A204.1 (cell line): ENCODE measurements at regions not wholly inside any gene's neighbourhood (a gene's known extent, or its start where the extent isn't known, plus 50 kb on each side); places are given as distances from the start of the nearest gene placed in this dataset.
A peak's percentile ranks its signal among the peaks of the same experiment; 100 is the strongest.
"Not testable (repeated sequence)": the region's sequence is repeated elsewhere in the genome, so short reads cannot be mapped to it uniquely, and the experiment has no call there.

ENCODE experiments used
- FAIRE-seq: peaks from 2 replicates; lab custom pipeline; 2012; peaks lifted over from hg19 to GRCh38; lab: Jason Lieb, UNC

DNA sequence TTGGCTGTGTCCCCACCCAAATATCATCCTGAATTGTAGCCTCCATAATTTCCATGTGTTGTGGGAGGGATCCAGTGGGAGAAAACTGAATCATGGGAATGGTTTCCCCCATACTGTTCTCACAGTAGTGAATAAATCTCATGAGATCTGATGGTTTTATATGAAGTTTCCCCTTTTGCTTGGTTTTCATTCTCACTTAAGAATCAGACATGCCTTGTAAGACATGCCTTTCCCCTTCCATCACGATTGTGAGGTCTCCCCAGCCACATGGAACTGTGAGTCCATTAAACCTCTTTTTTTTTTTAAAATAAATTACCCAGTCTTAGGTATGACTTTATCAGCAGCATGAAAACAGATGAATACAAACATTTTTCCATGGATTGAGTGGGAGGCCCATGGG, 652.9 kb downstream of the ETNK1 start:
- FAIRE-seq, result no peak

DNA sequence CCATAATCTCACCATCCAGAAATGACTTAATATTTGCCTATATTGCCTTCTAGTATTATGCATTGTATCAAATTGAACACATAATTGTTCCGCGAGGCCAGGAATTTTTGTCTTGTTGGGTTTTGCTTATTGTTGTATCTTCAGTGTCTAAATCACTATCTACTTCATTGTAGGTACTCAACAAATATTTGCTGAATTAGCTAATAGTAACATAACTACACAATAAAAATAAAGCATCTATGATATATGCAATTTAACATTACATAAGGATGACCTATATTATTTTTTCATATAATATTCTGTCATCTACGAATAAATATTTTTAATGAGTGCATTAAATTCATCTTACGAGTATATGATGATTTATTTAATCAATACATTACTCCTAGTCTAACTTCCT, 656.3 kb downstream of the ETNK1 start:
- no peak for FAIRE-seq

DNA sequence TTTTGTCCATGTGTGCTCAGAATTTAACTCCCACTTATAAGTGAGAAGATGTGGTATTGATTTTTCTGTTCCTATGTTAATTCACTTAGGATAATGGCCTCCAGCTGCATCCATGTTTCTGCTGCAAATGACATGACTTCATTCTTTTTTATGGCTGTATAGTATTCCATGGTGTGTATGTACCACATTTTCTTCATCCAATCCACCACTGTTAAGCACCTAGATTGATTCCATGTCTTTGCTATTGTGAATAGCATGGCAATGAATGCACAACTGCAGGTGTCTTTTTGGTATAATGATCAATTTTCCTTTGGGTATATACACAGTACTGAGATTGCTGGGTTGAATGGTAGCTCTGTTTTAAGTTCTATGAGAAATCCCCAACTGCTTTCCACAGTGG, 657.7 kb downstream of the ETNK1 start:
- FAIRE-seq, result no peak

- not testable (repeated sequence) for FAIRE-seq
These were observed 661.0 kb downstream of the ETNK1 start for GRCh38 chr12:23285764-23286530.

GRCh38 chr12:23290627-23291330, 658.7 kb downstream of the SOX5 start:
- no peak for FAIRE-seq

GRCh38 chr12:23303220-23303619, 646.2 kb downstream of the SOX5 start:
- FAIRE-seq, result no peak

DNA sequence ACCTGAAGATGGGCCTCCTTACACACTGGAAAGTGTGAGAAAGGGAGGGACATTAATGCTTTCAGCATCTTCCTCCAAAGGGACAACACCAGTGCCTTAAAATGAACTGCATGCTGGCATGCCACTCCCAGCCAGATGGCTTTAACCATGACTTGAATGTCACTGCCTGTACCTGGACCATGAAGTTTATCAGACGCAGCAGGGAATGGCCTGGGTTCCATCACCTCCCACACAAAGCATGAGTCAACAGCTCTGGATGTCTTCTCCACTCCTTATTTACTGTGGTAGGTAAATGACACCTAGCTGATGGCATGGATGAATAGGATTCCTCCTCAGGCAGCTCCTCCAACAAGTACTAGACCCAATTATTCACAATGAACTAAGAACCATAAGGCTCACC, 645.6 kb downstream of the SOX5 start:
- no peak for FAIRE-seq

GRCh38 chr12:23333938-23334337, 615.5 kb downstream of the SOX5 start:
- FAIRE-seq, result peak; percentile 37

GRCh38 chr12:23335593-23335992, 613.9 kb downstream of the SOX5 start:
- FAIRE-seq, result no peak

DNA sequence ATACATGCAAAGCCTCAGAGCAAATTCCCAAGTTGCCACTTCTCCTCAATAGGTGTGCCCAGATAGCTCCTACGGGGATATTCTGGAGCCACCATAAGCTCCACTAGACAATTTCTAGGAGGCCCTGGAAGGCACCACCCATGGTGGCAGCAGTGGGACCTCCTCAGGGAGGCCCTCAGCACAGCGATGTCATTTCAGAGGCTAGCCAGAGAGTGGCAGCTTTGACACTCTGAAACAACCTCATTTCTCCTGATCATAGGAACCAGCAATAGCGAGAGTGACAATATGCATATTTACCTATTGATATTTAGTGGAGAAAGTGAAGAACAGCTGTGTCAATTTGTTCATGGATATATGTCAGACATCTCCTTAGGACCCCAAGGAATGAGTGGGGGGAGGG, 612.3 kb downstream of the SOX5 start:
- FAIRE-seq, result no peak

- no peak for FAIRE-seq
These were observed 609.1 kb downstream of the SOX5 start for GRCh38 chr12:23340351-23340750.

- FAIRE-seq, result no peak
These were observed 607.1 kb downstream of the SOX5 start for GRCh38 chr12:23342407-23342806.

DNA sequence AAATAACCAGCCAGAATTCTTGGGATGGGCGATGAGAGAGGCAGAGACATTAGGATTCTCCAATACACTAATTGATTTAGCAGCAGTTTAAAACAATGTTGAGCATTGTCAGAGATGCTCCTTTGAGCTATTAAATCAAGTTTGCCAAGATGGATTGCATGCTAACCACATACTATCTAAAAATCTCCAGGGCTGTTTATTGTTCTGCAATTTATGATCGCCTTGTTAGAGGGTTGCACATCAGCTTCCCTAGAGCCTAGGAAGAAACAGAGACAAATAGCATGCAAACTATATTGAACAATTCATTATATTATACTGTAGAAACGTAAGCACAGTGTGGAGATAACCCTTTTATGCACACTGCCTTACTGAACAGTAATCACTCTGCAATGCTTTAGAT, 599.9 kb downstream of the SOX5 start:
- no peak for FAIRE-seq

DNA sequence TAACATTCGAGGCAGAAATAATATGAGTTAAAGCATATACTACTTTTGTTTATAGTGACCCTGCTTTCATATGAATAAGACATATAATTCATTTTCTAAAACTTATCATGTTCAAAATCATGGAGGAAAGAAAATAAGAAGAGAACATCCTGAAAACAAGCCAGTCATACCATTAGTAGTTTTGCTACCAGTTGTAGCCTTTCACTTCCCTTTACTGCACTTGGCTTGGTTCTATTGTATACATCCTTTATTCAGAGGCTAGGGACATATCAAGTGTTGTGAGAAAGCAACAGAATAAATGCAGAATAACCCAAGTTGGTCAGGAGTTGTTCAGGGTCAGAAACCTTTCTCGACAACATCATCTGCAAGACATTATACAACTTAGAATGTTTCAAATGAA, 598.7 kb downstream of the SOX5 start:
- no peak for FAIRE-seq

- no peak for FAIRE-seq
These were observed 596.8 kb downstream of the SOX5 start for GRCh38 chr12:23352670-23353069.

GRCh38 chr12:23354800-23355199, 594.7 kb downstream of the SOX5 start:
- FAIRE-seq, result no peak

- FAIRE-seq, result no peak
These were observed 593.0 kb downstream of the SOX5 start for GRCh38 chr12:23356440-23356839.

DNA sequence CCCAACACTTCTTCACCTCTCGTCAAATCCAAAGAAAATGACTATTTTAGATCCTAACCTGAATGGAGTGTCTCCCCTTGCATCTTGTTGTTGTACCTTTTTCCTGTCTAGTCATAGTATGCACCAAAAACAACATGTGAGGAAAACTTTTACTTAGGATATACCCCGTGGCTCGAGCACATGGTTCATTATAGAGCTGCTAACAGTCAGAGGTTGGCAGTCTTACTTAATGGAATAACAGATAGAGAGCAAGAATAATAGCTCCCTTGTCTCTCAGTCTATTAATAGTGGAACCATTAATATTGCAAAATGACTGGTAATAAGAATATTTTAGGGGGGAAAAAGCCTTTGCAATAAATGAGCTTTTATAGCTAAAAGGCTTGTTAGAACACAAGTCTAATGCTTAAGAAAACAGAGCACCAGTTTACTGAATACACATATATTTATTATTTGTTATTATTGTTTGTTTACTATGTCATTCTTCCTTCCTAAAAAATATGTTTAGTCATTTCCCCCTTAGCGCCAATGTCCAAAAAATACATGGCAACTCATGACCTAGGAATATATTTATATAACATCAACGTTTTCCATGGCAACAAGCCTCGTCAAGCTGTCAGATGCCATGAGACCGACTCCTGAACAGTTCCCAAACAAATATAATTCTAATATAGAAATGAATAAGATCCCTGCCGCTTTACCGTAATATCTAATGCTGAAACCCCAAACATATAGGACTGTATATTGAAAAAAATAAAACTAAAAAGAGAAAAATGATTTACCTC, 592.4 kb downstream of the SOX5 start:
- no peak for FAIRE-seq

DNA sequence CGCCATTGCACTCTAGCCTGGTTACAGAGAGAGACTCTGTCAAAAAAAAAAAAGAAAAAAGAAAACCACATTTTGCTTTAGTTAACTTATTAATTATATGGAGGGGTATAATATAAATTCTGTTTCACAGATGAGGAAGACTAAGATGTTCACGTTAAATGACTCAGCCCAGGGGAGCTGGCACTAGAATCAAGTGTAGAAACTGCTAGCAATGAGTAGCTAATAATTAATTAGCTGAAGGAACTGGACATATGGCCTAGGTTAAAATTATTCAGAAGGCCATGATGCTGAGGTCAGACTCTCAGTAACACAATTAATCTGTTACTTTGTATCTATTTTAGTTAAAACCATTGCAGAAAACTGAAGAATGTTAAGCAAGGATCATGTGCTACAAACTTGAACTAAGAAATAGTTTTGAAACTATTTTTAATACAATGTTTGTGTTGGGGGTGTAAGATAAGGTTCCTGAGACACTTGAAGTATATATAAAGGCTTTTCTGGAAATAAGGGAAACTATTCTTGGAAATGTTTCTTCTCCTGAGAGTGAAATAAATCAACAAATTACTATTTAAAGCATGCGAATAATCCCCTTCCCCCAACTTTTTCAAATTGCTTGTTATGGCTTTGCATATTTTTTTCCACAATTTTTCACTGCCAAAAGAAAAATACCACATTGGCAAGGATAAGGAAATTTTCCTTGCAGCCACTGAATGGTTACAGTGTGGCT, 589.3 kb downstream of the SOX5 start:
- FAIRE-seq, result no peak

- no peak for FAIRE-seq
These were observed 587.5 kb downstream of the SOX5 start for GRCh38 chr12:23361971-23362370.

GRCh38 chr12:23368590-23368989, 580.9 kb downstream of the SOX5 start:
- FAIRE-seq, result peak; percentile 99

- FAIRE-seq, result no peak
These were observed 573.8 kb downstream of the SOX5 start for GRCh38 chr12:23375621-23376020.

- FAIRE-seq, result no peak
These were observed 573.2 kb downstream of the SOX5 start for GRCh38 chr12:23376238-23376637.
